HL-60 (cell line): ENCODE measurements at regions not wholly inside any gene's neighbourhood (a gene's known extent, or its start where the extent isn't known, plus 50 kb on each side); places are given as distances from the start of the nearest gene placed in this dataset.

Experiments
- DNase-seq, 2 experiments: peaks; one replicate each; pipeline ENCODE4 v3.0.0-alpha.2; 2010 to 2020; ENCODE audit warnings: low read depth in 1 of 2, low spot score in 1 of 2
- H3K27ac ChIP-seq: fragments of 250-450 bp; sonication (Bioruptor Pico); replicated peaks from 2 replicates; pipeline ENCODE4 v1.5.1; 2020; ENCODE audit warnings: mild to moderate bottlenecking, moderate library complexity
- H3K27me3 ChIP-seq: fragments of 250-450 bp; sonication (Bioruptor Pico); 2 replicates; pipeline ENCODE4 v1.5.1; 2021; ENCODE audit warnings: mild to moderate bottlenecking, moderate library complexity; ENCODE audit not compliant: insufficient read depth, poor library complexity, severe bottlenecking
- H3K4me3 ChIP-seq: replicated peaks from 2 replicates; pipeline ENCODE4 v1.5.1; 2011; ENCODE audit warnings: mild to moderate bottlenecking, control low read depth, low read length; ENCODE audit not compliant: insufficient read depth
- GABPA ChIP-seq: IDR thresholded peaks from 2 replicates; pipeline ENCODE4 v1.6.1; 2012; ENCODE audit warnings: low read depth
- POLR2AphosphoS5 ChIP-seq: IDR thresholded peaks from 2 replicates; pipeline ENCODE4 v1.6.1; 2012; ENCODE audit warnings: low read depth
- SPI1 ChIP-seq: IDR thresholded peaks from 2 replicates; pipeline ENCODE4 v1.6.1; 2012; ENCODE audit warnings: low read depth, mild to moderate bottlenecking, borderline replicate concordance
- TF ChIP-seq, protein P1 (sequence below): IDR thresholded peaks from 2 replicates; pipeline ENCODE4 v1.6.1; 2012; ENCODE audit warnings: low read depth; ENCODE audit not compliant: insufficient replicate concordance
- TF ChIP-seq, protein P2 (sequence below): IDR thresholded peaks from one replicate; pipeline ENCODE4 v1.5.1; 2011; ENCODE audit warnings: low read length, control low read depth, inconsistent platforms; ENCODE audit not compliant: insufficient read depth

DNA sequence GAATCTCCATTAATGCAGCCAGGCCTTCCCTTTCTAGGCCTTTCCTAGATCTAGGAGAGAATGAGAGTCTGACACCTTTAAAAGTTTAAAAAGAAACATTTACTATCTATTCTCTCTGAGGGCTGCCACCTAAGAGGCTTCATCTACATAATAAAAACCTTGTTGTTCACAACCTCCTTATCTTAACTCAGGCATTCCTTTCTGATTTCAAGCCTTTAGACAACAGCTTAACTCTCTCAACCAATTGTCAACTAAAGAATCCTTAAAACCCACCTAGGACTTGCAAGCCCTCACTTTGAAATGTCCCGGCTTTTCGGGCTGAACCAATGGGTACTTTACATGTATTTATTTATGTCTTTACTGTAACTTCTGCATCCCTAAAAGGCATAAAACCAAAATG, 64.3 kb upstream of the RET start:
- no peak overlapping the region for H3K4me3 ChIP-seq
- H3K27me3 ChIP-seq, result no peaks in the 10 kb centered on the region
- H3K27ac ChIP-seq, result no peak overlapping the region
- no peak for TF ChIP-seq GABPA
- TF ChIP-seq SPI1, result no peak
- TF ChIP-seq, protein P1, sequence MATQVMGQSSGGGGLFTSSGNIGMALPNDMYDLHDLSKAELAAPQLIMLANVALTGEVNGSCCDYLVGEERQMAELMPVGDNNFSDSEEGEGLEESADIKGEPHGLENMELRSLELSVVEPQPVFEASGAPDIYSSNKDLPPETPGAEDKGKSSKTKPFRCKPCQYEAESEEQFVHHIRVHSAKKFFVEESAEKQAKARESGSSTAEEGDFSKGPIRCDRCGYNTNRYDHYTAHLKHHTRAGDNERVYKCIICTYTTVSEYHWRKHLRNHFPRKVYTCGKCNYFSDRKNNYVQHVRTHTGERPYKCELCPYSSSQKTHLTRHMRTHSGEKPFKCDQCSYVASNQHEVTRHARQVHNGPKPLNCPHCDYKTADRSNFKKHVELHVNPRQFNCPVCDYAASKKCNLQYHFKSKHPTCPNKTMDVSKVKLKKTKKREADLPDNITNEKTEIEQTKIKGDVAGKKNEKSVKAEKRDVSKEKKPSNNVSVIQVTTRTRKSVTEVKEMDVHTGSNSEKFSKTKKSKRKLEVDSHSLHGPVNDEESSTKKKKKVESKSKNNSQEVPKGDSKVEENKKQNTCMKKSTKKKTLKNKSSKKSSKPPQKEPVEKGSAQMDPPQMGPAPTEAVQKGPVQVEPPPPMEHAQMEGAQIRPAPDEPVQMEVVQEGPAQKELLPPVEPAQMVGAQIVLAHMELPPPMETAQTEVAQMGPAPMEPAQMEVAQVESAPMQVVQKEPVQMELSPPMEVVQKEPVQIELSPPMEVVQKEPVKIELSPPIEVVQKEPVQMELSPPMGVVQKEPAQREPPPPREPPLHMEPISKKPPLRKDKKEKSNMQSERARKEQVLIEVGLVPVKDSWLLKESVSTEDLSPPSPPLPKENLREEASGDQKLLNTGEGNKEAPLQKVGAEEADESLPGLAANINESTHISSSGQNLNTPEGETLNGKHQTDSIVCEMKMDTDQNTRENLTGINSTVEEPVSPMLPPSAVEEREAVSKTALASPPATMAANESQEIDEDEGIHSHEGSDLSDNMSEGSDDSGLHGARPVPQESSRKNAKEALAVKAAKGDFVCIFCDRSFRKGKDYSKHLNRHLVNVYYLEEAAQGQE, result no peak
- no peak for TF ChIP-seq POLR2AphosphoS5
- TF ChIP-seq, protein P2, sequence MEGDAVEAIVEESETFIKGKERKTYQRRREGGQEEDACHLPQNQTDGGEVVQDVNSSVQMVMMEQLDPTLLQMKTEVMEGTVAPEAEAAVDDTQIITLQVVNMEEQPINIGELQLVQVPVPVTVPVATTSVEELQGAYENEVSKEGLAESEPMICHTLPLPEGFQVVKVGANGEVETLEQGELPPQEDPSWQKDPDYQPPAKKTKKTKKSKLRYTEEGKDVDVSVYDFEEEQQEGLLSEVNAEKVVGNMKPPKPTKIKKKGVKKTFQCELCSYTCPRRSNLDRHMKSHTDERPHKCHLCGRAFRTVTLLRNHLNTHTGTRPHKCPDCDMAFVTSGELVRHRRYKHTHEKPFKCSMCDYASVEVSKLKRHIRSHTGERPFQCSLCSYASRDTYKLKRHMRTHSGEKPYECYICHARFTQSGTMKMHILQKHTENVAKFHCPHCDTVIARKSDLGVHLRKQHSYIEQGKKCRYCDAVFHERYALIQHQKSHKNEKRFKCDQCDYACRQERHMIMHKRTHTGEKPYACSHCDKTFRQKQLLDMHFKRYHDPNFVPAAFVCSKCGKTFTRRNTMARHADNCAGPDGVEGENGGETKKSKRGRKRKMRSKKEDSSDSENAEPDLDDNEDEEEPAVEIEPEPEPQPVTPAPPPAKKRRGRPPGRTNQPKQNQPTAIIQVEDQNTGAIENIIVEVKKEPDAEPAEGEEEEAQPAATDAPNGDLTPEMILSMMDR, result no peak
- DNase-seq, result no peak

DNA sequence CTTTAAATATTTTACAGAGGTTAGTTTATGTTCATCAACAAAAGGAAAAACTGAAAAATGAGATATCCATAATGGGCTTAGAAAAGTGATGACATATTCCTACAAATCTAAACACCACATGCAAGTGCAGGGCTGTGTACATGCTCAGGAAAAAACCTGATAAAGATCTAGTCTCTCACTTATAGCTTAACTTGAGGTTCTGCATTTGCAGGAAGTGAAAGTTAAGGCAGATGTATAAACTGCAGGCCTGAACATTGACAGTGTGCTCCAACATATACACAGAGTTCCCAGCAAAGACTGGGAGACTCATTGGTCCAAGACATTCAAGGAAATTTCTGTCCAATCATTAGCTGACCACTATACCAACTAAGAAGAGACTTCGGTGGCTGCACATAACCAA, 63.8 kb upstream of the RET start:
- H3K4me3 ChIP-seq, result no peak overlapping the region
- H3K27me3 ChIP-seq, result no peaks in the 10 kb centered on the region
- TF ChIP-seq SPI1, result no peak
- no peak for DNase-seq
- no peak overlapping the region for H3K27ac ChIP-seq

DNA sequence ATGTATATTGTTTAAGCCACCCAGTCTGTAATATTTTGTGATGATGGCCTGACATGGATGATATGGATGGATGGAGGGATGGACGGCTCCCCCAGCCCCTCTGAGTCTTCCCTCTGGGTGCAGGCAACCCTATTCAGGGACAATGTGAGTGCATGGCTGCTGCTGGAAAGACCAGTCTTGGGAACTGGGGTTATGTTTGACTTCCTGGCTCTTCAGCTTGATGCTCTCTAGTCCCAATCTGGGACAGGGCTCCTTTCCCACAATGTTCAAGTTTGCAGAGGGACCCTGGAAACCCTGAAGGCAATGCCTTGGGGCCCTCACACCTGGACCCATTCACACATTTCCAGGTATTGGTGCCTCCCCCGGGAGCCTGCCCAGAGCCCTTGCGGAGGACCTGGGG, 52.3 kb upstream of the RET start:
- H3K27me3 ChIP-seq, result no peaks in the 10 kb centered on the region
- no peak for TF ChIP-seq SPI1
- TF ChIP-seq, protein P2, result no peak
- no peak for TF ChIP-seq POLR2AphosphoS5
- TF ChIP-seq, protein P1, result no peak
- no peak for TF ChIP-seq GABPA
- no peak for DNase-seq
- H3K27ac ChIP-seq, result no peak overlapping the region
- no peak overlapping the region for H3K4me3 ChIP-seq

DNA sequence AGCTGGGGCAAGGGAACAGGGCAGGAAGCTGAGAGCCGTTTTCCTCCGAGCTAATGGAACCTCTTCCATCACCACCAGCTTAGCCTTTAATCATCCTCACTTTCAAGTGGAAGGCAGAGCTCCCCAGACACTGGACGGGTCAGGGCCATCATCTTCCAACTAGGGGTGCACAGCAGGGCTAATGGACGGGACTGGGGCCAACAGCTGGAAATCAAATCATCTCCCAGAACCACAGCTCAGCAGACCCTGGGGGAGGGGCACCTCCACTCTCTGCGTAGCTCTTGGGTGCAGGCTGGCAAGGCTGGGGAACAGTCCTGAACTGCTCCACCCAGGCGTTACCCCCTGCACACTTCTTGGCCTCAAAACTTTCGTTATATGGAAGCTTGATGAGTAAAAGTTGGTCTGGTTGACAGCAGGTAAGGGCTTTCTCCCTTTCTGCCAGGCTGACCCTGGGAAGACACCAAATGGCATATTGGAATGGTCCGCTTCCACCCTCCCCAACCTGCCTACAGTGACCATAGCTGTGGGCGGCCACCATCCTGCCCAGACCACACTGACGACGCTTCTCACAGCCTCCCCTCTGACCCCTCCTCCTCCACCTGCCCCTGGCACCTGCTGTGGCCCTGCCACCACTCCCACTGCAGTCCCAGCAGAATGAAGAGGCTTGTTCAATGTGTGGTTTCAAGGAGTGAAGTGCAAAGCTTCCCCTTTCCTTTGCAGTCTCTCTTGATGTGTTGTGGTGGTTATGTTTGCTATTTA, 51.7 kb upstream of the RET start:
- Histone ChIP-seq H3K27me3 (no peaks in the 10 kb centered on the region), H3K4me3 (no peak overlapping the region), H3K27ac (no peak overlapping the region)
- TF ChIP-seq, protein P1, result no peak
- 0 out of 2 replicates have a peak, but pooled peaks have one; percentile 35 for TF ChIP-seq POLR2AphosphoS5
- peak in 1 of 2 experiments; percentile 33 for DNase-seq
